Keratinocyte (primary cell): ENCODE measurements at regions not wholly inside any gene's neighbourhood (a gene's known extent, or its start where the extent isn't known, plus 50 kb on each side); places are given as distances from the start of the nearest gene placed in this dataset.

Experiments used
- DNase-seq: peaks from one replicate; pipeline ENCODE4 v3.0.0-alpha.2; 2011; ENCODE audit warnings: low read depth, missing footprints, low spot score
- FAIRE-seq: peaks from 2 replicates; lab custom pipeline; 2011; peaks lifted over from hg19 to GRCh38; lab: Jason Lieb, UNC
- H2AFZ ChIP-seq: 2 replicates; pipeline ENCODE4 v1.6.0; 2012; ENCODE audit warnings: low read length, control low read depth, inconsistent platforms; ENCODE audit not compliant: control insufficient read depth
- H3K27ac ChIP-seq: 2 replicates; pipeline ENCODE4 v1.5.1; 2011; ENCODE audit warnings: low read length; ENCODE audit not compliant: control insufficient read depth, insufficient read depth
- H3K27me3 ChIP-seq: 3 replicates; pipeline ENCODE4 v1.6.0; 2011; ENCODE audit warnings: low read length; ENCODE audit not compliant: control insufficient read depth, insufficient read depth; ENCODE audit errors: extremely low read depth
- H3K36me3 ChIP-seq, 2 experiments: 2 replicates in 1 of 2; 3 replicates in 1 of 2; pipeline ENCODE4 v1.5.1; 2011; ENCODE audit warnings: low read length in 2 of 2, mild to moderate bottlenecking in 1 of 2; ENCODE audit not compliant: control insufficient read depth in 2 of 2, insufficient read depth in 2 of 2; ENCODE audit errors: extremely low read depth in 1 of 2
- H3K4me1 ChIP-seq: 3 replicates; pipeline ENCODE4 v1.5.1; 2011; ENCODE audit warnings: low read length; ENCODE audit not compliant: control insufficient read depth, insufficient read depth; ENCODE audit errors: extremely low read depth
- H3K4me2 ChIP-seq: 3 replicates; pipeline ENCODE4 v1.6.0; 2011; ENCODE audit warnings: low read depth, low read length; ENCODE audit not compliant: control insufficient read depth, insufficient read depth; ENCODE audit errors: extremely low read depth
- H3K4me3 ChIP-seq, 3 experiments: fragments of 200-600 bp in 1 of 3; sonication (generic) in 1 of 3; 2 replicates in 2 of 3; 3 replicates in 1 of 3; pipeline ENCODE4 v1.5.1; 2011 to 2016; ENCODE audit warnings: low read length in 3 of 3, mild to moderate bottlenecking in 3 of 3, control low read depth in 2 of 3, inconsistent platforms in 1 of 3, low read depth in 1 of 3, mixed read lengths in 1 of 3, mixed run types in 1 of 3, moderate library complexity in 1 of 3; ENCODE audit not compliant: control insufficient read depth in 2 of 3, insufficient read depth in 2 of 3; ENCODE audit errors: extremely low read depth in 1 of 3
- H3K79me2 ChIP-seq: 2 replicates; pipeline ENCODE4 v1.6.0; 2012; ENCODE audit warnings: low read length; ENCODE audit not compliant: control insufficient read depth, insufficient read depth
- H3K9ac ChIP-seq: 3 replicates; pipeline ENCODE4 v1.6.0; 2011; ENCODE audit warnings: low read length; ENCODE audit not compliant: control insufficient read depth, insufficient read depth; ENCODE audit errors: extremely low read depth
- H3K9me1 ChIP-seq: 3 replicates; pipeline ENCODE4 v1.6.0; 2011; ENCODE audit warnings: low read length; ENCODE audit not compliant: control insufficient read depth, insufficient read depth; ENCODE audit errors: extremely low read depth
- H3K9me3 ChIP-seq: 2 replicates; pipeline ENCODE4 v1.5.1; 2012; ENCODE audit warnings: low read depth, low read length; ENCODE audit not compliant: control insufficient read depth
- H4K20me1 ChIP-seq: 3 replicates; pipeline ENCODE4 v1.6.0; 2011; ENCODE audit warnings: low read length; ENCODE audit not compliant: control insufficient read depth, insufficient read depth; ENCODE audit errors: extremely low read depth
- CTCF ChIP-seq, 3 experiments: IDR thresholded peaks in 1 of 3; conservative IDR thresholded peaks in 1 of 3; optimal IDR thresholded peaks in 1 of 3; 2 replicates in 2 of 3; 3 replicates in 1 of 3; pipeline versions ENCODE3 to v1.5.1; 2011; ENCODE audit warnings: low read length in 3 of 3, mild to moderate bottlenecking in 3 of 3, moderate library complexity in 2 of 3, control low read depth in 1 of 3, inconsistent platforms in 1 of 3; ENCODE audit not compliant: insufficient read depth in 2 of 3; ENCODE audit errors: extremely low read depth in 1 of 3
- EZH2 ChIP-seq: IDR thresholded peaks from one replicate; pipeline ENCODE4 v1.6.1; 2012; ENCODE audit warnings: inconsistent platforms, mild to moderate bottlenecking, low read length, moderate library complexity
- dilution Hi-C: fragments of 300-500 bp; cut with MboI; formaldehyde crosslinking; loops from one replicate; pipeline ENCODE4 v1.7.0; 2020; ENCODE audit warnings: low sequenced_read_pairs; ENCODE audit not compliant: extremely low pct_ligation_motif_present

DNA sequence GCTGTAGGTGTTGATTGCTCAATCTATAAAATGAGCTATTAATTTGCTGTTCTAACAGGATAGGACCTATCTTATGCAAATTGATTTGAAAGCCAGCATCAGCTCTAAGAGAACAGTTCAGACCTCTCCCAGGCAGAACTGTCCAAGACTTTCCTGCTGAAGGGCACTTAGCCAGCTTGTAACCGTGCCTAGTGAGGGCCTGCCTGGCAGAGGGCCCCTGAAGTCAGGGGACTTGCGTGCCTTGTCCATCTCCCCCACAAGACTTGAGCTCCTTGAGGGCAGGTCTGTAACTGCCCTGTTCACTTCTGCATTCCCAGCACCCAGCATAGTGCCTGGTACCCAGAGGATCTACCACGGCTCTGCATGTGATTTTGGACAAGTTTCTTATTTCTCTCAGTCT, 293.4 kb downstream of the CDK5RAP2 start:
- H3K27ac ChIP-seq, result no peak overlapping the region
- DNase-seq (no peak), FAIRE-seq (no peak)
- no peak overlapping the region for H3K4me2 ChIP-seq
- no peaks in the 10 kb centered on the region for H3K36me3 ChIP-seq
- H3K9ac ChIP-seq, result no peak overlapping the region
- H3K9me1 ChIP-seq, result no peaks in the 10 kb centered on the region
- no peak overlapping the region for H2AFZ ChIP-seq
- no peaks in the 10 kb centered on the region for H3K79me2 ChIP-seq
- no peaks in the 10 kb centered on the region for H4K20me1 ChIP-seq
- H3K4me3 ChIP-seq, result no peak overlapping the region
- H3K4me1 ChIP-seq, result peaks cover 3% of the 10 kb centered on the region
- no peak for TF ChIP-seq CTCF (optimal IDR thresholded peaks at IDR 0.05 in 1 of 3, IDR thresholded peaks at IDR 0.05 in 1 of 3, conservative IDR thresholded peaks at IDR 0.05 in 1 of 3; ENCODE audit: extremely low read depth in 1 of 3, insufficient read depth in 2 of 3, low read length in 3 of 3)
- no peak for TF ChIP-seq EZH2
- no peaks in the 10 kb centered on the region for H3K27me3 ChIP-seq
- dilution Hi-C loops, result no loop called here
- no peaks in the 10 kb centered on the region for H3K9me3 ChIP-seq

- Histone ChIP-seq H3K4me3 (no peak overlapping the region), H3K4me1 (peaks cover 3% of the 10 kb centered on the region), H3K9me3 (no peaks in the 10 kb centered on the region), H2AFZ (no peak overlapping the region), H4K20me1 (no peaks in the 10 kb centered on the region), H3K27me3 (no peaks in the 10 kb centered on the region), H3K79me2 (no peaks in the 10 kb centered on the region), H3K9me1 (no peaks in the 10 kb centered on the region), H3K36me3 (no peaks in the 10 kb centered on the region), H3K4me2 (no peak overlapping the region), H3K9ac (no peak overlapping the region), H3K27ac (no peak overlapping the region)
- DNase-seq (peak; percentile 25), FAIRE-seq (peak; percentile 89)
- dilution Hi-C loops, result no loop called here
- no peak for TF ChIP-seq CTCF (optimal IDR thresholded peaks at IDR 0.05 in 1 of 3, IDR thresholded peaks at IDR 0.05 in 1 of 3, conservative IDR thresholded peaks at IDR 0.05 in 1 of 3; ENCODE audit: extremely low read depth in 1 of 3, insufficient read depth in 2 of 3, low read length in 3 of 3)
- no peak for TF ChIP-seq EZH2
Measured at GRCh38 chr9:120284821-120285220, 295.1 kb downstream of the CDK5RAP2 start.
